ENCODE measurements at regions not wholly inside any gene's neighbourhood (a gene's known extent, or its start where the extent isn't known, plus 50 kb on each side); places are given as distances from the start of the nearest gene placed in this dataset.

- Mint-ChIP-seq H3K4me3 (ENCODE audit: unreplicated experiment) (no peak overlapping the region), H3K9me3 (ENCODE audit: unreplicated experiment) (no peaks in the 10 kb centered on the region), H3K27ac (ENCODE audit: unreplicated experiment) (peak overlapping the region; percentile 64), H3K4me1 (ENCODE audit: unreplicated experiment) (no peaks in the 10 kb centered on the region), H3K36me3 (ENCODE audit: low read depth, unreplicated experiment) (no peaks in the 10 kb centered on the region), H3K27me3 (ENCODE audit: unreplicated experiment) (peaks cover 2% of the 10 kb centered on the region)
- no peak for DNase-seq (ENCODE audit: low spot score)
- TF ChIP-seq, protein P1, sequence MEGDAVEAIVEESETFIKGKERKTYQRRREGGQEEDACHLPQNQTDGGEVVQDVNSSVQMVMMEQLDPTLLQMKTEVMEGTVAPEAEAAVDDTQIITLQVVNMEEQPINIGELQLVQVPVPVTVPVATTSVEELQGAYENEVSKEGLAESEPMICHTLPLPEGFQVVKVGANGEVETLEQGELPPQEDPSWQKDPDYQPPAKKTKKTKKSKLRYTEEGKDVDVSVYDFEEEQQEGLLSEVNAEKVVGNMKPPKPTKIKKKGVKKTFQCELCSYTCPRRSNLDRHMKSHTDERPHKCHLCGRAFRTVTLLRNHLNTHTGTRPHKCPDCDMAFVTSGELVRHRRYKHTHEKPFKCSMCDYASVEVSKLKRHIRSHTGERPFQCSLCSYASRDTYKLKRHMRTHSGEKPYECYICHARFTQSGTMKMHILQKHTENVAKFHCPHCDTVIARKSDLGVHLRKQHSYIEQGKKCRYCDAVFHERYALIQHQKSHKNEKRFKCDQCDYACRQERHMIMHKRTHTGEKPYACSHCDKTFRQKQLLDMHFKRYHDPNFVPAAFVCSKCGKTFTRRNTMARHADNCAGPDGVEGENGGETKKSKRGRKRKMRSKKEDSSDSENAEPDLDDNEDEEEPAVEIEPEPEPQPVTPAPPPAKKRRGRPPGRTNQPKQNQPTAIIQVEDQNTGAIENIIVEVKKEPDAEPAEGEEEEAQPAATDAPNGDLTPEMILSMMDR (IDR thresholded peaks at IDR 0.05; ENCODE audit: unreplicated experiment) = no peak
Observed at GRCh38 chr1:157240495-157241184, 102.4 kb upstream of the ETV3 start.

GRCh38 chr1:157239936-157240335, 101.7 kb upstream of the ETV3 start:
- Mint-ChIP-seq H3K4me3 (ENCODE audit: unreplicated experiment) (no peak overlapping the region), H3K9me3 (ENCODE audit: unreplicated experiment) (no peaks in the 10 kb centered on the region), H3K4me1 (ENCODE audit: unreplicated experiment) (no peaks in the 10 kb centered on the region), H3K27ac (ENCODE audit: unreplicated experiment) (no peak overlapping the region), H3K27me3 (ENCODE audit: unreplicated experiment) (peaks cover 2% of the 10 kb centered on the region), H3K36me3 (ENCODE audit: low read depth, unreplicated experiment) (no peaks in the 10 kb centered on the region)
- DNase-seq (ENCODE audit: low spot score) = no peak
- TF ChIP-seq, protein P1 (IDR thresholded peaks at IDR 0.05; ENCODE audit: unreplicated experiment) = no peak

DNA sequence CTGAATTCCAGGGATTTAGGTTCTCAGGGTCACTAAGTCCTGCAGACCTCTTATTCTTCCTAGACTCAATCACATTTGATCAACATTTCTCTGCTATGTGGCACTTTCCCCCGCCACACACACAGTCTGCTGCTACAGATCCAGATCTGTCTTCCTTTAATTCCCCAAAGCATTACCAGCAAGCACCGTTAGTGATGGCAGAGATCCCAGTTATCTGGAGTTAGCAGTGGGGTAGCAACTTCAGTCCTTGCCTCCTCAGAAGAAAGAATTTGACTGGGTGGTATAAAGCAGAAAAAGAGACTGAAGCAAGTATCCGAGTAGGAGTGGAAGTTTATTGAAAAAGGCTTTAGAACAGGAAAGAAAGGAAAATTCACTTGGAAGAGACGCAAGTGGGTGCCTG, 100.4 kb upstream of the ETV3 start:
- Mint-ChIP-seq H3K27ac (ENCODE audit: unreplicated experiment) (no peak overlapping the region), H3K4me1 (ENCODE audit: unreplicated experiment) (no peaks in the 10 kb centered on the region), H3K9me3 (ENCODE audit: unreplicated experiment) (no peaks in the 10 kb centered on the region), H3K4me3 (ENCODE audit: unreplicated experiment) (no peak overlapping the region), H3K36me3 (ENCODE audit: low read depth, unreplicated experiment) (no peaks in the 10 kb centered on the region), H3K27me3 (ENCODE audit: unreplicated experiment) (peaks cover 2% of the 10 kb centered on the region)
- no peak for DNase-seq (ENCODE audit: low spot score)
- TF ChIP-seq, protein P1 (IDR thresholded peaks at IDR 0.05; ENCODE audit: unreplicated experiment) = no peak

DNA sequence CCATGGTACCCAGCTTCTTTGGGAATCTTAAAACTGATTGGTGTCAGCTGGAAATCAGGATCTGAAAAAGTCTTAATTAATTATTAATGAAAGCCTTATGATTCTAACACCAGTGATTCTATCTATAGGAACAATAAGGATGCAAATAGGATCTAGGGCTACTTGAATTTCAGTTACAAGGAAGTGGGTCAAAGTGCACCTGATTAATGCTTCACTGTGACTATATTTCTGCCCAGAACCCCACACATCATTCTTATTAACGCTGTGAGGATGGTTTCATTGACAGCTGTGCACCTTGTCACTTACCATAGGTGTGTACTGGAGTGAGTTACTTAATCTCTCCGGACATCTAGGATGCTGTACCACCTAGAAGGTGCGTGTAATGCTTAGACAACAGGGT, 99.8 kb upstream of the ETV3 start:
- no peak for DNase-seq (ENCODE audit: low spot score)
- no peaks in the 10 kb centered on the region for H3K36me3 Mint-ChIP-seq (ENCODE audit: low read depth, unreplicated experiment)
- H3K27me3 Mint-ChIP-seq (ENCODE audit: unreplicated experiment) = peaks cover 2% of the 10 kb centered on the region
- TF ChIP-seq, protein P1 (IDR thresholded peaks at IDR 0.05; ENCODE audit: unreplicated experiment) = no peak
- H3K27ac Mint-ChIP-seq (ENCODE audit: unreplicated experiment) = no peak overlapping the region
- H3K9me3 Mint-ChIP-seq (ENCODE audit: unreplicated experiment) = no peaks in the 10 kb centered on the region
- no peaks in the 10 kb centered on the region for H3K4me1 Mint-ChIP-seq (ENCODE audit: unreplicated experiment)
- no peak overlapping the region for H3K4me3 Mint-ChIP-seq (ENCODE audit: unreplicated experiment)

DNA sequence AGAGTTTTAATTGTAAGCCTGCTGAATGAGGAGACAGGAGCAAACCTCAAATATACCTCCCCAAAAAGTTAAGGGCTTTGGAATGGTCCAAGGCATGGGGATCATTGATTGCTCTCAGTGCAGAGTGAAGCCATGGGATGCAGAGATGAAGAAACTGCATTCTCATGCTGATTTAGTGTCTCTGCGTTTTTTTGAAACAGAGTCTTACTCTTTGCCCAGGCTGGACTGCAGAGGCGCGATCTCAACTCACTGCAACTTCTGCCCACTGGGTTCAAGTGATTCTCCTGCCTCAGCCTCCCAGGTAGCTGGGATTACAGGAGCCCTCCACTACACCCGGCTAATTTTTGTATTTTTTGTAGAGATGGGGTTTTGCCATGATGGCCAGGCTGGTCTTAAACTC, 99.3 kb upstream of the ETV3 start:
- peaks cover 2% of the 10 kb centered on the region for H3K27me3 Mint-ChIP-seq (ENCODE audit: unreplicated experiment)
- no peaks in the 10 kb centered on the region for H3K4me1 Mint-ChIP-seq (ENCODE audit: unreplicated experiment)
- no peak overlapping the region for H3K27ac Mint-ChIP-seq (ENCODE audit: unreplicated experiment)
- DNase-seq (ENCODE audit: low spot score) = no peak
- H3K4me3 Mint-ChIP-seq (ENCODE audit: unreplicated experiment) = no peak overlapping the region
- H3K9me3 Mint-ChIP-seq (ENCODE audit: unreplicated experiment) = no peaks in the 10 kb centered on the region
- no peaks in the 10 kb centered on the region for H3K36me3 Mint-ChIP-seq (ENCODE audit: low read depth, unreplicated experiment)
- TF ChIP-seq, protein P1 (IDR thresholded peaks at IDR 0.05; ENCODE audit: unreplicated experiment) = no peak

Measured in endothelial cell (in vitro differentiated cells).